Activated T-cell treated with anti-CD3 and anti-CD28 coated beads, Interleukin-2, amount 50 U/mL, for 24 hours (primary cell): ENCODE measurements at regions not wholly inside any gene's neighbourhood (a gene's known extent, or its start where the extent isn't known, plus 50 kb on each side); places are given as distances from the start of the nearest gene placed in this dataset.

Experiments
- DNase-seq: peaks from one replicate; pipeline ENCODE4 v3.0.0-alpha.2; 2020
- H3K27ac Mint-ChIP-seq: 2 replicates; pipeline ENCODE4 v1.8.0; 2020; ENCODE audit warnings: mild to moderate bottlenecking, mixed read lengths
- H3K27me3 Mint-ChIP-seq: 2 replicates; pipeline ENCODE4 v1.8.0; 2020; ENCODE audit warnings: mixed read lengths
- H3K36me3 Mint-ChIP-seq: 2 replicates; pipeline ENCODE4 v1.8.0; 2020; ENCODE audit warnings: low read depth, mixed read lengths
- H3K4me1 Mint-ChIP-seq: 2 replicates; pipeline ENCODE4 v1.8.0; 2020; ENCODE audit warnings: low read depth, mixed read lengths
- H3K4me3 Mint-ChIP-seq: 2 replicates; pipeline ENCODE4 v1.8.0; 2020; ENCODE audit warnings: mild to moderate bottlenecking, moderate library complexity, mixed read lengths
- H3K9me3 Mint-ChIP-seq: 2 replicates; pipeline ENCODE4 v1.8.0; 2020; ENCODE audit warnings: mixed read lengths

DNA sequence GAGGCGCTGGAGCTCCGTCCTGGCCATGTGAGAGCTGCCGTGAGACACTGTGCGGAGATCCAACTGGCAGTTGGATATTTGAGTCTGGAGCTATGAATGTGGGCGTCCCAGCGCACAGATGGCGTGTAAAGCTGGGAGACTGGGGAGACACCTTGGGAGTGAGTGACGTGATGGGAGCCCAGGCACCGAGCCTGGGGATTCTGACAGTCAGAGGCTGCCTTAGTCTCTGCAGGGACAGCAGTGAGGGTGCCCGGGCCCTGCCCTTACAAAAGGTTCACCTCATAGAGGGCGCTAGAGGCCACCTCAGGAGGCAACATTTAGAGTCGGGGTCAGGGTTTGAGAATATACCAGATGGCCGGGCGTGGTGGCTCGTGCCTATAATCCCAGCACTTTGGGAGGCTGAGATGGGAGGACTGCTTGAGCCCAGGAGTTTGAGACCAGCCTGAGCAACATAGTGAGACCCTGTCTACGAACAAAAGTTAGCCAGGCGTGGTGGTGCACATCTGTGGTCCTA, 194.1 kb upstream of the GSE1 start:
- no peak for DNase-seq
- H3K27me3 Mint-ChIP-seq = no peaks in the 10 kb centered on the region
- H3K27ac Mint-ChIP-seq = no peak overlapping the region
- no peak overlapping the region for H3K4me3 Mint-ChIP-seq
- no peaks in the 10 kb centered on the region for H3K36me3 Mint-ChIP-seq
- peaks cover 13% of the 10 kb centered on the region for H3K4me1 Mint-ChIP-seq
- H3K9me3 Mint-ChIP-seq = peaks cover 3% of the 10 kb centered on the region

DNA sequence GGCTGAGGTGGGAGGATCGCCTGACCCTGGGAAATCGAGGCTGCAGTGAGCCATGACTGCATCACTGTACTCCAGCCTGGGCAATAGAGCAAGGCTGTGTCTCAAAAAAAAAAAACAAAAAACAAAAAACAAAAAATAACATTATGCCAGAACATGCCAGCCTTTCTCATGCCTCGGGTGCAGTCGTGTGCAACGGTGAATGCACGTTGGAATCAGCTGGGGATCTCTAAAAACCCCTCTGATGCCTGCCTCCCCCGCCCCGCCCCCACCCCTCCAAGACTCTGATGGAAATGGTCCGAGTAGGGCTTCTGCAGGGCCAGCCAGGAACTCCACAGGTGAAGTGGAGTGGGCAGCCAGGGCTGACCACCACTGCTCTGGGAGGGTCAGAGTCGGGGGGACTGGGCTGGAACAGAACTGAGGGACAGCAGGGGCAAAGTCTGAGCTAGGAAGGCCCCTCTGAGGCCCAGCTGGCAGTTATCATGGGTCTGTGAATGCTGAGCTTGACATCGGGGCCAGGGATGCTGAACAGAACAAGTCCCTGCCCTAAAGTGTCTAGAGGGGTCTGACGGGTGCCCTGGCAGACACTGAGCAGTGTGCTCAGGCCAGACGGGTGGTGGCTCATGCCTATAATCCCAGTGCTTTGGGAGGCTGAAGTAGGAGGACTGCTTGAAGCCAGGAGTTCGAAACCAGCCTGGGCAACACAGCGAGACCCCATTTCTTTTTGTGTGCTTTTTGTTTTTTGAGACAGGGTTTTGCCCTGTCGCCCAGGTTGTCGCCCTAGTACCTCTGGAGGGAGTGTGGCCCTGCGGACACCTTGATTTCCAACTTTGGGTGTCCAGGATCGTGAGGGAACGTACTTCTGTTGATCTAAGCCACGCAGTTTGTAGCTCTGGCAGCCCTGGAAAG, 193.4 kb upstream of the GSE1 start:
- DNase-seq = no peak
- H3K27me3 Mint-ChIP-seq = no peaks in the 10 kb centered on the region

DNA sequence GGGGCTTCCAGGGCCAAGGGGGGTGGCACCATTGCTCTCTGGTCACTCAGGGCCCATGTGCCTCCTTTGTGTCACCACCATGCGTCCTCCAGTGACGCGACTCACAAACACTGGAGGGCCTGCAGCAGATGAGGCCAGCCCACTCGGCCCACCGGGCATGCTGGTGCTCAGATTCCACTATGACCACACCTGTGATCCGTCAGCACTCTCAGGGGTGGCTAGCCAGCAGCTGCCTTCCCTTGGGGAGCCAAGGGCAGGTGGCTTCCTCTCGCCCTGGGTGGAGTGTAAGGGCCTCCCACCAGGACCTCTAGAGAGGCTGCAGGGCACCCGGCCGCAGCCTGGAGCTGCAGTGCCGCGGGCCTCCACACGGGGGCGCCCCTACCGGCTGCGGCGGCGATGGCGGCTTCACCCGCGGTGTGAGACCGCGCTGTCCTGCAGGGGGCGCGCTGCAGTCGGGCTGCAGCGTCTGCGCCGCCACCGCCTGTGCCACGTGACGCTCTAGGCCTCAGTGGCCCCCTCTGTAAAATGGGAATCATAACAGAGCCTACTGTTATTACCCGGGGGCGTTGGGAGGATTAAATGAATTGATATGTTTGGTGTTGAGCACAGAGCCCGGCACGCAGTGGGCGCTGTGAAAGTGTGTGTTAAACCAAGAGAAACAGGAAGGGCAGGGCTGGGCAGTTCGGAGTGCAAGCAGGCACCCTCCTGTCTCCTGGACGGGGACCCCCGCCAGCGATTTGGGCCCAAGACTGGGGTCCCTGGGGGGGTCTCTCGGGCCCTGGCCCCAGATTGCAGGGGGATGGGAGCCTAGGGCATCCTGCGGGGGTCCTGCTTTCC, 192.4 kb upstream of the GSE1 start:
- H3K36me3 Mint-ChIP-seq = no peaks in the 10 kb centered on the region
- peaks cover 8% of the 10 kb centered on the region for H3K4me1 Mint-ChIP-seq
- H3K4me3 Mint-ChIP-seq = no peak overlapping the region
- no peaks in the 10 kb centered on the region for H3K27me3 Mint-ChIP-seq
- no peaks in the 10 kb centered on the region for H3K9me3 Mint-ChIP-seq
- peak; percentile 88 for DNase-seq
- H3K27ac Mint-ChIP-seq = no peak overlapping the region

More for the DNA sequence above, 193.4 kb upstream of the GSE1 start:
- no peak overlapping the region for H3K4me3 Mint-ChIP-seq
- no peak overlapping the region for H3K27ac Mint-ChIP-seq
- peaks cover 10% of the 10 kb centered on the region for H3K4me1 Mint-ChIP-seq
- no peaks in the 10 kb centered on the region for H3K36me3 Mint-ChIP-seq
- H3K9me3 Mint-ChIP-seq = no peaks in the 10 kb centered on the region

DNA sequence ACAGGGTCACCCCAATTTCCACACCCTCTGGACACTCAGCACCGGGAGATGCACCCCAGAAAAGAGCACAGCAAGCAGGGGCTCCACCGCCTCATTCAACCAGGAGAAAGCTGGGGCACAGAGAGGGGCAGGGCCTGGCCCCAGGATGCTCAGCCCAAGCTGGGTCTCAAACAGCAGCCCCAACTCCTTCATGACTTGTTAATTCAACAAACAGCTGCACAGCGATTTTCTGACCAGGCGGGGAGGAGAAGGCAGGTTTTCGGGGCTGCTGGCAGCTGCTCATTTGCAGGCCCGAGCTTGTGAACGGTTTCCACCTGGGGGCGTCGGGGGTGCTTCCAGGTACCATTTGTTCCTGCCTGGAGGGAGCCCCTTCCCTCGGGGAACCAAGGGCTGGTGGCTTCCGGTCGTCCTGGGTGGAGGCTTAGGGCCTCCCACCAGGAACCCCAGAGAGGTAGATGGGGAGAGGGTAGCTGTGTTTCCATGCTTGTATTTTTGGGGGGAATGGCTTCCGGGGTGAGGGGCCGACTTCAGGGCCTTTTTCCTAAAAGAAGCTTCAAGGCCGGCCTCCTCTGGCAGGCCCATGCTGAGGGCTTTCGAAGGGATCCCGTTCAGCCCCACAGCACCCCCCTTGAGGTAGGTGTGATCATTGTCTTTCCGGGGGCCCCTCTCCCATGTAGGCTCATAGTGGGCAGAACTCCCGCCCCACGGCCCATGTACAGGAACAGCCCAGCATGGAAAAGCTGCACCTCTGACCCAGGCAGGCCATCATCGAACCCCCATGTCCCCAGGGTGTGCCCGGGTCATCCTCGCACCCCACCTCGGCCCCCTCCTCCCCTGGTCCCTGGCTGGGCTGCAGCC, 191.6 kb upstream of the GSE1 start:
- no peak for DNase-seq
- no peak overlapping the region for H3K4me3 Mint-ChIP-seq
- H3K27ac Mint-ChIP-seq = no peak overlapping the region
- H3K4me1 Mint-ChIP-seq = peaks cover 2% of the 10 kb centered on the region
- H3K27me3 Mint-ChIP-seq = no peaks in the 10 kb centered on the region
- H3K36me3 Mint-ChIP-seq = no peaks in the 10 kb centered on the region
- no peaks in the 10 kb centered on the region for H3K9me3 Mint-ChIP-seq

DNA sequence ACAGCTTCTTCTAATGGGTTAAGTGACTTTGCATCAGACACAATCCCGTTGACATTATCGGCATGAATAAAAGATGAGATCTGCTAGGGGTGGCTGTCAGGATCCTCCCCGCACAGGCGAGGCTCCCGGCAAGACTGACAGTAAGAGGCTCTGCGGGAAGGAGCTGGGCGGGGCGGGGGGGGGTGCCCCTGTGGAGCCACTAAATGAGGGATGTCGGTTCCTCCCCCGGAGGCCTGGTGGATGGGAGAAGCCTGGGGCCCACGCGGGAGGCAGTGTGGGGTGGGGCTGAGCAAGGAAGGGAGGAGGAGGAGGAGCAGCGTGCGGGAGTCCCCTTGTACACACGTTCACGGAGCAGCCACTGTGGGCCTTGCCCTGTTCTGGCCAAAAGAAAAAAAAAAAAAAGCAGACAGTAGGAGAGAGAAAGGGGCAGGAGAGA, 190.9 kb upstream of the GSE1 start:
- no peak for DNase-seq
- Mint-ChIP-seq H3K36me3 (no peaks in the 10 kb centered on the region), H3K9me3 (no peaks in the 10 kb centered on the region), H3K4me1 (peaks cover 2% of the 10 kb centered on the region), H3K27ac (no peak overlapping the region), H3K4me3 (no peak overlapping the region), H3K27me3 (no peaks in the 10 kb centered on the region)

DNA sequence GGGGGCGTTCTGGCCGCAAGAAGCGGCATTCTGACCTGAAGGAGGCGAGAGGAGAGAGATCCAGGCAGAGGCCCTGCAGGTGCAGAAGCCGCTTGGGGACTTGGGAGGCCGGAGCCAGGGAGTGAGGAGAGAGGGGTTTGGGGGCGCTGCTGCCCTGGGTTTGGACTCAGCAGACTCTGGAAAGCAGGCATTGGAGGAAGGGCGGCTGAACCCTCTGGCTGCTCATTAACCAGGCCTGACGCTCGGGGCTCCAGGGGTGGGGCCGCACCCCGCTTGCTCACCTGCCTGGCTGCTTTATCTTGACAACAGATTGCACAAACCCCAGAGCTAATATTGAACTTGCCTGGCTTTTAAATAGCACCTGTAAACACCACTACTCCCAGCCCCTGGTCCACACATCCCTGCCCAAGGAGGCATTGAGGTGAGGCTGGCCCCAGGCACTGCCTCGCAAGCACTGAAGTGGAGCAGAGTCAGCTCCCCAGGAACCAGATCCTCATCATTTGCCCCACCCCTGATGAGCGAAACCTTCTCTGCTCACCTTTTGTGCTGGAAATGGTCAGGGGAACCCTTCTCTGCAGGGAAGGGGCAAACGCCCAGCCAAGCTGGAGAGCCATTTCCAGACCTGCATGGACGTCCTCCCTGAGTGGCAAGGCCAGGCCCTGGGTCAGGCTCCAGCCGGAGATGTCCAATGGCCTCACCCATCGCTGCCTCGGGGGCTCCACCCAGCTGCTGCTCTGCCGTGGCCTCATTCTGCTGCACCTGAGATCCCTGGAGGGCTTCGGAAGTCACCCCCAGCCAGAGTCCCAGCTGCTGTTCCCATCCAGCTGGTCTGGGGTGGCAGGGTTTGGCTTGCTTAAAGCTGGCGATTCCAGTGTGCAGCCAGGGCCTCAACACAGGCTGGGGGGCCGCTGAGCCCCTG, 190.2 kb upstream of the GSE1 start:
- DNase-seq = no peak

DNA sequence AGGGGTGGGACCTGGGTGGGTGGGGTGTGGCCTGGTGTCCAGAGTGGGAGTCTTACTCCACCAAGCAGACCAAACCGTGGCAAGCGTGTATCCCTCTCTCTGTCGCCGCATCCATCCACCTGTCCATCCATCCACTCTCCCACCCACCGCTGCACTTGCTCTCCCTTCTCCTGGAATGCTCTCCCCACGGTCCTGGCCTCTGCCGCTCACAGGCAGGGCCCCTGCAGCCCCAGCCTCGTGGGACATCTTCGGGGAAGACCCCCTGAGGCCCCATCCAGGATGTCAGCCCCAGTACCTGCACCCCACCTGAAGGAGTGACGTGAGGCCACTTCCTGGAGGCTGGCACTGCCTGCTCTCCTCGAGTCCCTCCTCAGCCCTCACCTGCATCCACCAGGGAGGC, 189.5 kb upstream of the GSE1 start:
- Mint-ChIP-seq H3K4me1 (peaks cover 2% of the 10 kb centered on the region), H3K27ac (no peak overlapping the region), H3K4me3 (no peak overlapping the region), H3K36me3 (no peaks in the 10 kb centered on the region), H3K27me3 (no peaks in the 10 kb centered on the region), H3K9me3 (no peaks in the 10 kb centered on the region)
- peak; percentile 16 for DNase-seq

More for the DNA sequence above, 190.2 kb upstream of the GSE1 start:
- Mint-ChIP-seq H3K36me3 (no peaks in the 10 kb centered on the region), H3K9me3 (no peaks in the 10 kb centered on the region), H3K4me1 (peaks cover 2% of the 10 kb centered on the region), H3K27me3 (no peaks in the 10 kb centered on the region), H3K4me3 (no peak overlapping the region), H3K27ac (no peak overlapping the region)

DNA sequence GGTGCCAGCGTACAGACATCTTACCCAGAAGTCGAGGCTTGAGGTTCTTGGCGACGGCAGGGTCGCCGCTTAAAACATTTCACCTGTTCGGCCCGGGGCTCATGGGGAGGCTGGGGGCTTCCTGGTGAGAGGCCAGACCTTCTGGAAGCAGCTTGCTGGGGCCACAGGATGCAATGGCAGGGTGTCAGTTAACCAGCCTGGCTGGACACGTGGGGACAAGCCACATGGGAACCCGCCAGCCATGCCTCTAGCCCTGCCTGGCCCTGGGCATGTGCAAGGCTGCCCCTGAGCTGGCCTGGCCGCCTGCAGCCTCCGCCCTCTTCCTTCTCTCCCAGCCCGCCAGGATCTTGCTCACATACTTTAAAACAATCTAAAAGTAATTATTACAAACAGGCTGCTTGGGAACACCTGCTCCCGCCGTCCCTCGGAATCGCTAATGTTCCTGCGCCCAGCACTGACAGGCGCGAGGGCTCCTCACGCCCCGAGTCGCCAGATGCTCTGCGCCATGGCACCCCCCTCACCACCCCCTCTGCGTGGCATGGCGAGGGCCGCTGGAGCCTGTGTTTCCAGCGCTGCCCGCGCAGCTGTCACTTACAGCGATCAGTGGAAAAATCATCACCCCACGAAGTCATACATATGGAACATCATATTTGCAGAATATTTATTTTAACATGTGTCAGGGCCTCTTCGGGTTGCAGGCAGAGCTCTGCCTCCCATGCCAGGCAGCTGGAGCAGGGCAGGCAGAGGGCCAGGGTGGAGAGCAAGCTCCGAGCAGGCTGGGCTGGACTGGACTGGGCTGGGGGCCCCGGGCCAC, 188.7 kb upstream of the GSE1 start:
- no peaks in the 10 kb centered on the region for H3K9me3 Mint-ChIP-seq
- H3K36me3 Mint-ChIP-seq = no peaks in the 10 kb centered on the region
- H3K27me3 Mint-ChIP-seq = no peaks in the 10 kb centered on the region
- DNase-seq = peak; percentile 22
- H3K4me1 Mint-ChIP-seq = peaks cover 2% of the 10 kb centered on the region
- H3K4me3 Mint-ChIP-seq = no peak overlapping the region
- no peak overlapping the region for H3K27ac Mint-ChIP-seq

DNA sequence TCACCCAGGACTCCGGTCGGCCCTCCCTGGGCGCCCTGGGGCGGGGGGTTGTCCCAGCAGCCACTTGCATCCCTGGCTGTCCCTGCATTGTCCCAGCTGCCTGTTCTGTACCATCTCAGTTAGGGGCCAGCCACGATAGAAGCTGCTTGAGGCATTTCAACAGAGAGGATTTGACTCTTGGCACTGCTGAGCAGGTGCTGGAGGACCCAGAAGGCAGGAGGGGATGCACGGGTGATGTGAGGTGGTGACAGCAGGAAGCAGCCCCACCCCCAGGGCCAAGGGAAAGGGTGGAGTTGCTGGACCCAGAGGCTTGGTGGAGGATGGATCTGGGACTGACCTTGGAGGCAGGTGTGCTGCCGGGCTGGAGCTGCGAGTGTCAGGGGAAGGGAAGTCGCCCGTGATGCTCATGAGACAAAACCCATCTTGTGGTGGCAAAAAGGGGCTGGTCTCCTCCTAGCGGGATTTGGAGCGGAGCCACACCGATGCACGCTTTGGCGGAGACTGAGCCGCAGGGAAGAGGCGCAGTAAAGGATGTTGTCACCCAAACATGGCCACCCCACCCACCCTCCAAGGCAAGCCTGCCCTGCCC, 188.0 kb upstream of the GSE1 start:
- no peak overlapping the region for H3K27ac Mint-ChIP-seq
- peak; percentile 20 for DNase-seq
- H3K4me3 Mint-ChIP-seq = no peak overlapping the region
- H3K9me3 Mint-ChIP-seq = no peaks in the 10 kb centered on the region
- no peaks in the 10 kb centered on the region for H3K36me3 Mint-ChIP-seq
- H3K4me1 Mint-ChIP-seq = peaks cover 2% of the 10 kb centered on the region
- H3K27me3 Mint-ChIP-seq = no peaks in the 10 kb centered on the region

DNA sequence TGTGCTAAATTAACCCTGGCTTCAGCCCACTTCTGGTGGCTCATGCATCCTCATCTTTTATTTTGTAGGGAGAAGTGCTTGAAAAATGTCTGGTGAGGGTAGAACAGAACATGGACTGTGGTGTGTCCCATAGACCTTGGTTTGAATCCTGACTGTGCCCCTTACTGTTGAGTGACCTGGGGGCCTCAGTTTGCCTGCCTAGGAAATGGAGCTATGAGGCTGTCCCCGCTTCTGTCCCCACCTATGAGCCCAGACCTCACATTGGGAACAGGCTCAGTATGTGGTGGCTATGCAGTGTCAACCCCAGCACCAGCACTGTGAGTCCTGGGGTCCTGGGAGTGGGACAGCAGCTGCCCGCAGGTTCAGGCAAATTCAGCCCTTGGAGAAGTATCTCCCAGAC, 186.3 kb upstream of the GSE1 start:
- H3K27me3 Mint-ChIP-seq = no peaks in the 10 kb centered on the region
- H3K4me1 Mint-ChIP-seq = no peaks in the 10 kb centered on the region
- H3K4me3 Mint-ChIP-seq = no peak overlapping the region
- DNase-seq = peak; percentile 7
- H3K27ac Mint-ChIP-seq = no peak overlapping the region
- no peaks in the 10 kb centered on the region for H3K9me3 Mint-ChIP-seq
- H3K36me3 Mint-ChIP-seq = no peaks in the 10 kb centered on the region

DNA sequence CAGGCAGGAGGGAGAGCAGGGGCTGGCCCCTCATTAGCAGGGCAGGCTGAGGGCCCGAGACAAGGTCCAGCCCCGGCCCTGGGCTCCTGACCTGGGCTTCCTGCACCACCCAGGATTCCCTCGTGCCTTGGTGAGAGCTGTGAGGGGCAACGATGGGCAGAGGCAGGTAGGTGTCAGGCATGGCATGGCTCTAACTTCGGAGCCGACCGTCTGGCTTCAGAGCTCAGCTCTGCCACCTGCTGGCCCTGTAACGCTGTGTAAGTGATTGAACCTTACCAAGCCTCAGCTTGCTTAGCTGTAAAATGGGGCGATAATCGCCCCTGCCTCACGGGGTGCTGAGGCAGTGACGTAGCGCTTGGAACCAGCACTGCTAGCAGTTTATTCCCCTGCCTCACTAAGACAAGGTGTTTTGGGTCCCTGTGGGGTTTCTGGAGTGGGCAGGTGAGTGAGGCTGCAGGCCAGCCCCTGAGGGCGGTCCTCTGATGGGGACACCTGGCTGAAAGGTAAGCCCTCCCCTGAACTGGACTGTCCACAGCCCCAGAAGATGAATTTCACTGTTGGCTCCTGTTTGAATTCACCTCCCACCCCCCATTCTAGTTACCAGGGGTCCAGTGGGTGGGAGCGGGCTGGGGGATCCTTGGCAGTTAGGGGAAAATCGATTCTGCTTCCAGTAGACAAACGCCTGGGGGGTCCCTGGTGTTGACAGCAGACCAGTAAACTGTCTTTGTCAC, 184.8 kb upstream of the GSE1 start:
- Mint-ChIP-seq H3K4me1 (no peaks in the 10 kb centered on the region), H3K36me3 (no peaks in the 10 kb centered on the region), H3K4me3 (no peak overlapping the region), H3K9me3 (no peaks in the 10 kb centered on the region), H3K27ac (no peak overlapping the region), H3K27me3 (no peaks in the 10 kb centered on the region)
- peak; percentile 64 for DNase-seq
